ENCODE measurements at regions not wholly inside any gene's neighbourhood (a gene's known extent, or its start where the extent isn't known, plus 50 kb on each side); places are given as distances from the start of the nearest gene placed in this dataset.

DNA sequence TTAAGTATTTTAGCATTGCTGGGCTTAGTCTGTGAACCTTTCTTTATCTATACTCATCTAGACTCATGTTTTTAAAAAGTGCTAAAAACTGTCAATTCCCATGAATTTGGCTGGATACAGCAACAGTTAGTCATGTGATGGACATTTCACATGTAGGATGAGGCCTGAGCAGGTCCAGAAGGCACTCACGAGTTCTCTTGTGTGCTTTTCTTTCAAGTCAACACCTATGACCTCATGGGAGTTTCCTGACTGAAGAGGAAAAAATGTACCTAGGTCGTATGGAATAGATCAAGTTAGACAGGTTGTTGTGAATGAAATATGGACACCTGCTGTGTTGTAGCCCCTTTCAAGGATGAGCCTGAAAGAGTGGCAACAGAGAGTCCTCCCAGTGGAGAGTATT, 394.2 kb downstream of the DUSP10 start:
- no peaks in the 10 kb centered on the region for H4K20me1 ChIP-seq (ENCODE audit: low read length)
- no peak overlapping the region for H3K4me2 ChIP-seq (ENCODE audit: low read length)
- CTCF ChIA-PET = no interaction called here
- no peak for TF ChIP-seq EZH2 (IDR thresholded peaks at IDR 0.05; ENCODE audit: low read length, unreplicated experiment)
- TF ChIP-seq EZH2phosphoT487 (IDR thresholded peaks at IDR 0.05; ENCODE audit: borderline replicate concordance, low read length) = no peak
- H3K4me1 ChIP-seq (ENCODE audit: insufficient read depth, low read length) = peaks cover 3% of the 10 kb centered on the region; the same call in 1 of the 2 replicates
- H3K9me3 ChIP-seq (ENCODE audit: low read length) = no peaks in the 10 kb centered on the region
- H3K27me3 ChIP-seq (ENCODE audit: low read length) = no peaks in the 10 kb centered on the region
- DNase-seq (no peak), ATAC-seq (no peak)
- H3K4me3 ChIP-seq (ENCODE audit: low read length) = no peak overlapping the region
- no peak overlapping the region for H2AFZ ChIP-seq (ENCODE audit: low read length)
- H3K9ac ChIP-seq (ENCODE audit: low read length) = no peak overlapping the region
- BruUV-seq (replicated peaks) = no TSS peak
- no peaks in the 10 kb centered on the region for H3K36me3 ChIP-seq (ENCODE audit: low read depth, low read length)
- H3K27ac ChIP-seq (ENCODE audit: low read length) = no peak overlapping the region
- H3F3A ChIP-seq (ENCODE audit: low read length, unreplicated experiment) = no peaks in the 10 kb centered on the region
- intact Hi-C loops (cut with micrococcal nuclease) = no loop called here
- H3K79me2 ChIP-seq (ENCODE audit: low read length) = no peaks in the 10 kb centered on the region
- H3K9me2 ChIP-seq (replicated peaks; ENCODE audit: low read length) = no peaks in the 10 kb centered on the region
- POLR2A ChIA-PET (ENCODE audit: unreplicated experiment) = no interaction called here

DNA sequence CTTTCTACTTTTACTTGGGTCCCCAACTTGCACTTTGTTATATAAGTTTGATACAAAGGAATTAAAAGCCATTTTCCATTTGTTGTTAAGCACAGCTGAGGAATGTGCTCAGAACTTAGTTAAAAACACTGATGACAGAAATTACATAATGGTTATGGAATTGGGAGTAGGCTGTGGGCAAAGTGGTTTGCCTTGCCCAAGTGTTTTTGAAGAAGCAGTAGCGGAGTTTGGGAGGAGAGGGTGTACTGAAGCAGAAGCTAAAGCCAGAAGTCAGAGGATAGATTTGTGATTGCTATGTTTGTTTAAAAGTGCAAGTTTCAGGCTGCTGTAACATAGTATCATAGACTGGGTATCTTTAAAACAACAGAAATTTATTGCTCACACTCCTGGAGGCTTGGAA, 391.8 kb downstream of the DUSP10 start:
- intact Hi-C loops (cut with micrococcal nuclease) = no loop called here
- H3K9me2 ChIP-seq (replicated peaks; ENCODE audit: low read length) = no peaks in the 10 kb centered on the region
- no TSS peak for BruUV-seq (replicated peaks)
- H3K27ac ChIP-seq (ENCODE audit: low read length) = no peak overlapping the region
- H3K4me1 ChIP-seq (ENCODE audit: insufficient read depth, low read length) = peaks cover under 1% of the 10 kb centered on the region; the same call in 1 of the 2 replicates
- no peak for TF ChIP-seq EZH2 (IDR thresholded peaks at IDR 0.05; ENCODE audit: low read length, unreplicated experiment)
- TF ChIP-seq EZH2phosphoT487 (IDR thresholded peaks at IDR 0.05; ENCODE audit: borderline replicate concordance, low read length) = no peak
- TF ChIP-seq CTCF (conservative IDR thresholded peaks at IDR 0.05; ENCODE audit: low read depth, low read length) = no peak
- ATAC-seq = no peak
- H3K9me3 ChIP-seq (ENCODE audit: low read length) = no peaks in the 10 kb centered on the region
- H3K36me3 ChIP-seq (ENCODE audit: low read depth, low read length) = no peaks in the 10 kb centered on the region
- no peak for DNase-seq
- no peak overlapping the region for H3K4me2 ChIP-seq (ENCODE audit: low read length)
- POLR2A ChIA-PET (ENCODE audit: unreplicated experiment) = no interaction called here
- H4K20me1 ChIP-seq (ENCODE audit: low read length) = no peaks in the 10 kb centered on the region
- H3K27me3 ChIP-seq (ENCODE audit: low read length) = no peaks in the 10 kb centered on the region
- no peak overlapping the region for H2AFZ ChIP-seq (ENCODE audit: low read length)
- CTCF ChIA-PET = no interaction called here
- H3K4me3 ChIP-seq (ENCODE audit: low read length) = no peak overlapping the region
- H3K79me2 ChIP-seq (ENCODE audit: low read length) = no peaks in the 10 kb centered on the region
- H3F3A ChIP-seq (ENCODE audit: low read length, unreplicated experiment) = no peaks in the 10 kb centered on the region
- no peak overlapping the region for H3K9ac ChIP-seq (ENCODE audit: low read length)

- H3K36me3 ChIP-seq (ENCODE audit: low read depth, low read length) = no peaks in the 10 kb centered on the region
- ChIA-PET CTCF (no interaction called here), POLR2A (ENCODE audit: unreplicated experiment) (no interaction called here)
- H2AFZ ChIP-seq (ENCODE audit: low read length) = no peak overlapping the region
- H3F3A ChIP-seq (ENCODE audit: low read length, unreplicated experiment) = no peaks in the 10 kb centered on the region
- H3K4me2 ChIP-seq (ENCODE audit: low read length) = no peak overlapping the region
- H3K27me3 ChIP-seq (ENCODE audit: low read length) = no peaks in the 10 kb centered on the region
- intact Hi-C loops (cut with micrococcal nuclease) = loop anchor here (5.0 kb wide), 1 partner anchor 66 kb away; no protein-coding TSS in a partner anchor
- H3K27ac ChIP-seq (ENCODE audit: low read length) = no peak overlapping the region
- no peaks in the 10 kb centered on the region for H3K9me3 ChIP-seq (ENCODE audit: low read length)
- H3K79me2 ChIP-seq (ENCODE audit: low read length) = no peaks in the 10 kb centered on the region
- H3K9me2 ChIP-seq (replicated peaks; ENCODE audit: low read length) = no peaks in the 10 kb centered on the region
- no TSS peak for BruUV-seq (replicated peaks)
- H4K20me1 ChIP-seq (ENCODE audit: low read length) = no peaks in the 10 kb centered on the region
- TF ChIP-seq EZH2phosphoT487 (IDR thresholded peaks at IDR 0.05; ENCODE audit: borderline replicate concordance, low read length) (no peak), CTCF (conservative IDR thresholded peaks at IDR 0.05; ENCODE audit: low read depth, low read length) (peak; percentile 72)
- DNase-seq (peak; percentile 49), ATAC-seq (peak; percentile 69; the same call in 1 of the 2 replicates)
- no peaks in the 10 kb centered on the region for H3K4me1 ChIP-seq (ENCODE audit: insufficient read depth, low read length)
- H3K4me3 ChIP-seq (ENCODE audit: low read length) = no peak overlapping the region
- no peak overlapping the region for H3K9ac ChIP-seq (ENCODE audit: low read length)
Observed at GRCh38 chr1:221356693-221357092, 385.2 kb downstream of the DUSP10 start.

Measured in PC-3 (cell line).